HepG2 (cell line): ENCODE measurements at regions not wholly inside any gene's neighbourhood (a gene's known extent, or its start where the extent isn't known, plus 50 kb on each side); places are given as distances from the start of the nearest gene placed in this dataset.
A peak's percentile ranks its signal among the peaks of the same experiment; 100 is the strongest.

ENCODE experiments used
- ATAC-seq: fragments of 200-7000 bp; cut with Tn5 transposase; 3 replicates; pipeline ENCODE4 v1.9.1; 2020; ENCODE audit warnings: mild to moderate bottlenecking, moderate library complexity
- BruUV-seq: library from RNA; stranded (reverse); fragments of 400-500 nt; replicated peaks from 2 replicates; lab custom pipeline; 2021; lab: Mats Ljungman, UMichigan
- CTCF ChIA-PET: fragments of 300-600 bp; formaldehyde crosslinking; extraction: SDS; loops from one replicate; lab custom pipeline; 2021; ENCODE audit warnings: low total read pairs, inconsistent platforms, low intra/inter-chr PET ratio; lab: Yijun Ruan, JAX
- POLR2A ChIA-PET: fragments of 350-600 bp; sonication (Branson Sonifier 250); formaldehyde crosslinking; loops from one replicate; lab custom pipeline; 2020; ENCODE audit warnings: antibody characterized with exemption, inconsistent platforms; lab: Yijun Ruan, JAX
- DNase-seq: peaks from one replicate; pipeline ENCODE4 v3.0.0-alpha.2; 2015; ENCODE audit warnings: low spot score
- FAIRE-seq: peaks from 3 replicates; lab custom pipeline; 2011; peaks lifted over from hg19 to GRCh38; lab: Jason Lieb, UNC
- H2AFZ ChIP-seq: one replicate; pipeline ENCODE4 v1.6.1; 2011; ENCODE audit warnings: low read length, inconsistent platforms
- H3K27ac ChIP-seq: fragments of 300-600 bp; 3 replicates; pipeline ENCODE4 v1.8.0; 2011; ENCODE audit warnings: mixed run types, mild to moderate bottlenecking, mixed read lengths, low read length, inconsistent platforms; ENCODE audit not compliant: insufficient read depth; ENCODE audit errors: extremely low read length
- H3K27me3 ChIP-seq, 2 experiments: fragments of 200-600 bp in 1 of 2; 2 replicates in 1 of 2; 3 replicates in 1 of 2; pipeline versions ENCODE4 v1.6.0 to v1.8.0; 2011; ENCODE audit warnings: low read length in 2 of 2, mild to moderate bottlenecking in 2 of 2, moderate library complexity in 2 of 2, inconsistent platforms in 1 of 2; ENCODE audit not compliant: insufficient read depth in 2 of 2, control insufficient read depth in 1 of 2
- H3K36me3 ChIP-seq, 2 experiments: fragments of 200-600 bp in 1 of 2; replicated peaks in 1 of 2; 2 replicates in 1 of 2; 3 replicates in 1 of 2; pipeline versions ENCODE4 v1.5.1 to v1.8.0; 2011; ENCODE audit warnings: low read length in 2 of 2, inconsistent platforms in 1 of 2; ENCODE audit not compliant: insufficient read depth in 2 of 2, control insufficient read depth in 1 of 2
- H3K4me1 ChIP-seq: 2 replicates; pipeline ENCODE4 v1.5.1; 2012; ENCODE audit warnings: low read length, inconsistent platforms; ENCODE audit not compliant: insufficient read depth
- H3K4me2 ChIP-seq: 2 replicates; pipeline ENCODE4 v1.6.0; 2011; ENCODE audit warnings: low read depth, low read length, inconsistent platforms
- H3K4me3 ChIP-seq, 3 experiments: fragments of 200-600 bp in 1 of 3; sonication (generic), shearing (Covaris generic) in 1 of 3; replicated peaks in 1 of 3; 2 replicates each; pipeline ENCODE4 v1.5.1; 2011 to 2016; ENCODE audit warnings: low read length in 3 of 3, inconsistent platforms in 2 of 3, low read depth in 2 of 3, mild to moderate bottlenecking in 2 of 3, control low read depth in 1 of 3, mixed read lengths in 1 of 3; ENCODE audit not compliant: insufficient read depth in 1 of 3
- H3K79me2 ChIP-seq: one replicate; pipeline ENCODE4 v1.6.1; 2011; ENCODE audit warnings: low read length, inconsistent platforms; ENCODE audit not compliant: insufficient read depth
- H3K9ac ChIP-seq: 2 replicates; pipeline ENCODE4 v1.6.0; 2011; ENCODE audit warnings: mild to moderate bottlenecking, low read depth, low read length, inconsistent platforms; ENCODE audit not compliant: insufficient read depth
- H3K9me3 ChIP-seq: 2 replicates; pipeline ENCODE4 v1.5.1; 2012; ENCODE audit warnings: mild to moderate bottlenecking, low read length
- H4K20me1 ChIP-seq: 2 replicates; pipeline ENCODE4 v1.6.0; 2011; ENCODE audit warnings: inconsistent platforms, mild to moderate bottlenecking, low read length, moderate library complexity; ENCODE audit not compliant: insufficient read depth
- FOXA1 ChIP-seq, 2 experiments: fragments of 450-650 bp in 1 of 2; sonication (generic) in 1 of 2; formaldehyde crosslinking in 1 of 2; IDR thresholded peaks; 2 replicates each; pipeline versions ENCODE4 v1.4.0 to v1.6.1; 2016 to 2020; ENCODE audit warnings: missing genetic modification reagents in 1 of 2
- FOXP1 ChIP-seq, 2 experiments: fragments of 450-650 bp in 1 of 2; IDR thresholded peaks; 2 replicates each; pipeline ENCODE4 v1.6.1; 2017 to 2018; ENCODE audit warnings: antibody characterized with exemption in 1 of 2
- HDAC2 ChIP-seq: sonication (generic); formaldehyde crosslinking; IDR thresholded peaks from 2 replicates; pipeline ENCODE4 v1.4.0; 2020; ENCODE audit warnings: missing genetic modification reagents
- JUND ChIP-seq: sonication (generic); formaldehyde crosslinking; IDR thresholded peaks from 2 replicates; pipeline ENCODE4 v1.8.0; 2022; ENCODE audit warnings: mild to moderate bottlenecking, missing genetic modification reagents
- KAT8 ChIP-seq: IDR thresholded peaks from 2 replicates; pipeline ENCODE4 v1.6.1; 2016; ENCODE audit warnings: missing genetic modification reagents, missing compliant biosample characterization
- NFKBIZ ChIP-seq: IDR thresholded peaks from 2 replicates; pipeline ENCODE4 v1.6.1; 2018; ENCODE audit warnings: missing genetic modification reagents, missing compliant biosample characterization
- SMYD3 ChIP-seq: sonication (generic); formaldehyde crosslinking; IDR thresholded peaks from 2 replicates; pipeline ENCODE4 v1.8.1; 2023; ENCODE audit warnings: mild to moderate bottlenecking, missing genetic modification reagents
- TBX3 ChIP-seq: fragments of 450-650 bp; IDR thresholded peaks from 2 replicates; pipeline ENCODE4 v1.6.1; 2017; ENCODE audit warnings: antibody characterized with exemption, mild to moderate bottlenecking, inconsistent platforms, borderline replicate concordance
- ZBTB7A ChIP-seq: sonication (generic); formaldehyde crosslinking; IDR thresholded peaks from 2 replicates; pipeline ENCODE4 v1.8.0; 2022; ENCODE audit warnings: mild to moderate bottlenecking, missing genetic modification reagents
- ZFP1 ChIP-seq: IDR thresholded peaks from 2 replicates; pipeline ENCODE4 v1.6.1; 2016
- ZFY ChIP-seq: sonication (generic); formaldehyde crosslinking; IDR thresholded peaks from 2 replicates; pipeline ENCODE4 v1.4.0; 2020; ENCODE audit warnings: missing genetic modification reagents
- ZIK1 ChIP-seq: sonication (generic); formaldehyde crosslinking; IDR thresholded peaks from 2 replicates; pipeline ENCODE4 v1.5.0; 2020; ENCODE audit warnings: mild to moderate bottlenecking, low read depth, missing genetic modification reagents, borderline replicate concordance
- ZNF530 ChIP-seq: sonication (generic); formaldehyde crosslinking; IDR thresholded peaks from 2 replicates; pipeline ENCODE4 v1.5.0; 2020; ENCODE audit warnings: low read depth, mild to moderate bottlenecking, missing genetic modification reagents
- ZNF615 ChIP-seq: sonication (generic); formaldehyde crosslinking; IDR thresholded peaks from 2 replicates; pipeline ENCODE4 v1.5.0; 2020; ENCODE audit warnings: mild to moderate bottlenecking, missing genetic modification reagents, borderline replicate concordance
- ZNF878 ChIP-seq: sonication (generic); formaldehyde crosslinking; IDR thresholded peaks from 2 replicates; pipeline ENCODE4 v1.8.1; 2023; ENCODE audit warnings: mild to moderate bottlenecking, missing genetic modification reagents, moderate library complexity
- WGBS: methylation state at CpG from one replicate; pipeline ENCODE4 v1.1.6; 2017; ENCODE audit warnings: low lambda C conversion rate; 5-methylcytosine and 5-hydroxymethylcytosine counted together
- in situ Hi-C: cut with HindIII; loops from 2 replicates; pipeline ENCODE4 v1.10.0; 2017; ENCODE audit warnings: low pct_unique_long_range_greater_than_20kb; ENCODE audit not compliant: extremely low pct_ligation_motif_present
- intact Hi-C: fragments of 100-400 bp; cut with micrococcal nuclease; formaldehyde crosslinking; loops from one replicate; pipeline ENCODE4 v1.10.0; 2022; ENCODE audit not compliant: unreplicated experiment
- TF ChIP-seq, protein P1 (sequence below): sonication (generic); formaldehyde crosslinking; IDR thresholded peaks from 2 replicates; pipeline ENCODE4 v1.5.0; 2020; ENCODE audit warnings: mild to moderate bottlenecking, missing genetic modification reagents
- TF ChIP-seq, protein P2 (sequence below): sonication (generic); formaldehyde crosslinking; conservative IDR thresholded peaks from 2 replicates; pipeline ENCODE4 v1.8.0; 2022; ENCODE audit warnings: missing genetic modification reagents
- TF ChIP-seq, protein P3 (sequence below): IDR thresholded peaks from 2 replicates; pipeline ENCODE4 v1.6.1; 2016; ENCODE audit warnings: missing biosample characterization, missing genetic modification reagents, low read depth
- TF ChIP-seq, protein P4 (sequence below): sonication (generic); formaldehyde crosslinking; IDR thresholded peaks from 2 replicates; pipeline ENCODE4 v1.8.0; 2022; ENCODE audit warnings: low read depth, missing genetic modification reagents

DNA sequence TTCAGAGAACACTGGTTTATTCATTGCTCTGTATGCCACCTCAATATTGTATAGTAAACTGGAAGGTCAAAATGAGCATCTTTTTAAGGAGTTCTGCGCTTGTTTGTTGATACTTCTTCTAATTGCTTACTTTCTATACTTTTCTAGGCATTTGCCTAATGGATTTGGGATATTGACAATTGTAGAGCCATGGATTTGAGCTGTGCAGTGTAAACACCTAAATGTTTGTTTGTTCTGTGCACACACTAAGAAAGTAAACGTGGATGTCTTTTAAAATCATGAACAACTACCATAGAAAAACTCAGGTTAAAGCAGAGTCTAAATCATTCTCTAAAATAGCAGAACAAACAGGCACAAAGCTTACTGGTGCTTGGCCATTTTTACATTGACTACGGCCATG, 436.6 kb upstream of the GBE1 start:
- no peak for DNase-seq
- in situ Hi-C loops = no loop called here
- intact Hi-C loops = no loop called here
- CTCF ChIA-PET = no interaction called here
- Histone ChIP-seq H3K36me3 (no peaks in the 10 kb centered on the region), H3K9ac (no peak overlapping the region), H3K4me2 (no peak overlapping the region), H3K79me2 (no peaks in the 10 kb centered on the region), H3K27ac (no peak overlapping the region), H3K27me3 (no peaks in the 10 kb centered on the region), H2AFZ (no peak overlapping the region), H3K4me1 (no peaks in the 10 kb centered on the region), H3K4me3 (no peak overlapping the region), H3K9me3 (no peaks in the 10 kb centered on the region), H4K20me1 (no peaks in the 10 kb centered on the region)
- WGBS = 50% methylated on average over 3 of the region's 3 CpGs
- POLR2A ChIA-PET = no interaction called here
- FAIRE-seq = no peak
- no peak for ATAC-seq
- no TSS peak for BruUV-seq
- TF ChIP-seq ZIK1 (CRISPR knock-in tag) (no peak), NFKBIZ (CRISPR knock-in tag) (no peak), SMYD3 (CRISPR knock-in tag) (no peak), JUND (no peak), ZNF615 (CRISPR knock-in tag) (no peak), ZNF878 (no peak), FOXA1 (IDR thresholded peaks at IDR 0.05) (peak; percentile 46), FOXA1 (CRISPR knock-in tag; IDR thresholded peaks at IDR 0.05) (no peak), KAT8 (CRISPR knock-in tag) (no peak), HDAC2 (CRISPR knock-in tag) (no peak), FOXP1 (IDR thresholded peaks at IDR 0.05) (no peak), FOXP1 (CRISPR knock-in tag; IDR thresholded peaks at IDR 0.05) (peak; percentile 61), ZBTB7A (CRISPR knock-in tag) (no peak), ZFP1 (CRISPR knock-in tag) (no peak), ZNF530 (CRISPR knock-in tag) (no peak), ZFY (no peak), TBX3 (no peak)
- TF ChIP-seq, protein P1, sequence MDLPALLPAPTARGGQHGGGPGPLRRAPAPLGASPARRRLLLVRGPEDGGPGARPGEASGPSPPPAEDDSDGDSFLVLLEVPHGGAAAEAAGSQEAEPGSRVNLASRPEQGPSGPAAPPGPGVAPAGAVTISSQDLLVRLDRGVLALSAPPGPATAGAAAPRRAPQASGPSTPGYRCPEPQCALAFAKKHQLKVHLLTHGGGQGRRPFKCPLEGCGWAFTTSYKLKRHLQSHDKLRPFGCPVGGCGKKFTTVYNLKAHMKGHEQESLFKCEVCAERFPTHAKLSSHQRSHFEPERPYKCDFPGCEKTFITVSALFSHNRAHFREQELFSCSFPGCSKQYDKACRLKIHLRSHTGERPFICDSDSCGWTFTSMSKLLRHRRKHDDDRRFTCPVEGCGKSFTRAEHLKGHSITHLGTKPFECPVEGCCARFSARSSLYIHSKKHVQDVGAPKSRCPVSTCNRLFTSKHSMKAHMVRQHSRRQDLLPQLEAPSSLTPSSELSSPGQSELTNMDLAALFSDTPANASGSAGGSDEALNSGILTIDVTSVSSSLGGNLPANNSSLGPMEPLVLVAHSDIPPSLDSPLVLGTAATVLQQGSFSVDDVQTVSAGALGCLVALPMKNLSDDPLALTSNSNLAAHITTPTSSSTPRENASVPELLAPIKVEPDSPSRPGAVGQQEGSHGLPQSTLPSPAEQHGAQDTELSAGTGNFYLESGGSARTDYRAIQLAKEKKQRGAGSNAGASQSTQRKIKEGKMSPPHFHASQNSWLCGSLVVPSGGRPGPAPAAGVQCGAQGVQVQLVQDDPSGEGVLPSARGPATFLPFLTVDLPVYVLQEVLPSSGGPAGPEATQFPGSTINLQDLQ = no peak
- TF ChIP-seq, protein P2, sequence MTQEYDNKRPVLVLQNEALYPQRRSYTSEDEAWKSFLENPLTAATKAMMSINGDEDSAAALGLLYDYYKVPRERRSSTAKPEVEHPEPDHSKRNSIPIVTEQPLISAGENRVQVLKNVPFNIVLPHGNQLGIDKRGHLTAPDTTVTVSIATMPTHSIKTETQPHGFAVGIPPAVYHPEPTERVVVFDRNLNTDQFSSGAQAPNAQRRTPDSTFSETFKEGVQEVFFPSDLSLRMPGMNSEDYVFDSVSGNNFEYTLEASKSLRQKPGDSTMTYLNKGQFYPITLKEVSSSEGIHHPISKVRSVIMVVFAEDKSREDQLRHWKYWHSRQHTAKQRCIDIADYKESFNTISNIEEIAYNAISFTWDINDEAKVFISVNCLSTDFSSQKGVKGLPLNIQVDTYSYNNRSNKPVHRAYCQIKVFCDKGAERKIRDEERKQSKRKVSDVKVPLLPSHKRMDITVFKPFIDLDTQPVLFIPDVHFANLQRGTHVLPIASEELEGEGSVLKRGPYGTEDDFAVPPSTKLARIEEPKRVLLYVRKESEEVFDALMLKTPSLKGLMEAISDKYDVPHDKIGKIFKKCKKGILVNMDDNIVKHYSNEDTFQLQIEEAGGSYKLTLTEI (CRISPR knock-in tag) = no peak
- TF ChIP-seq, protein P3, sequence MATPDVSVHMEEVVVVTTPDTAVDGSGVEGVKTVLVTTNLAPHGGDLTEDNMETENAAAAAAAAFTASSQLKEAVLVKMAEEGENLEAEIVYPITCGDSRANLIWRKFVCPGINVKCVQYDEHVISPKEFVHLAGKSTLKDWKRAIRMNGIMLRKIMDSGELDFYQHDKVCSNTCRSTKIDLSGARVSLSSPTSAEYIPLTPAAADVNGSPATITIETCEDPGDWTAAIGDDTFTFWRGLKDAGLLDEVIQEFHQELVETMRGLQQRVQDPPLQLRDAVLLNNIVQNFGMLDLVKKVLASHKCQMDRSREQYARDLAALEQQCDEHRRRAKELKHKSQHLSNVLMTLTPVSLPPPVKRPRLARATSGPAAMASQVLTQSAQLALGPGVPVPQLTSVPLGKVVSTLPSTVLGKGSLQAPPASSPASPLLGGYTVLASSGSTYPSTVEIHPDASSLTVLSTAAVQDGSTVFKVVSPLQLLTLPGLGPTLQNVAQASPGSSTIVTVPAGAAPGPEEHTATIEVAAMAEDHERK (CRISPR knock-in tag) = no peak
- TF ChIP-seq, protein P4, sequence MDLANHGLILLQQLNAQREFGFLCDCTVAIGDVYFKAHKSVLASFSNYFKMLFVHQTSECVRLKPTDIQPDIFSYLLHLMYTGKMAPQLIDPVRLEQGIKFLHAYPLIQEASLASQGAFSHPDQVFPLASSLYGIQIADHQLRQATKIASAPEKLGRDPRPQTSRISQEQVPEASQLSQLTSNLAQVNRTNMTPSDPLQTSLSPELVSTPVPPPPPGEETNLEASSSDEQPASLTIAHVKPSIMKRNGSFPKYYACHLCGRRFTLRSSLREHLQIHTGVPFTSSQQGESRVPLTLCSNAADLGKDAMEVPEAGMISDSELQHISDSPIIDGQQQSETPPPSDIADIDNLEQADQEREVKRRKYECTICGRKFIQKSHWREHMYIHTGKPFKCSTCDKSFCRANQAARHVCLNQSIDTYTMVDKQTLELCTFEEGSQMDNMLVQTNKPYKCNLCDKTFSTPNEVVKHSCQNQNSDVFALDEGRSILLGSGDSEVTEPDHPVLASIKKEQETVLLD = no peak
